CD4-positive, alpha-beta T cell treated with Interleukin-2 at 100 ng/mL for 4 hours (primary cell): ENCODE measurements at regions not wholly inside any gene's neighbourhood (a gene's known extent, or its start where the extent isn't known, plus 50 kb on each side); places are given as distances from the start of the nearest gene placed in this dataset.

ENCODE experiments used
- DNase-seq: peaks from one replicate; pipeline ENCODE4 v3.0.0-alpha.2; 2020; ENCODE audit warnings: low spot score

DNA sequence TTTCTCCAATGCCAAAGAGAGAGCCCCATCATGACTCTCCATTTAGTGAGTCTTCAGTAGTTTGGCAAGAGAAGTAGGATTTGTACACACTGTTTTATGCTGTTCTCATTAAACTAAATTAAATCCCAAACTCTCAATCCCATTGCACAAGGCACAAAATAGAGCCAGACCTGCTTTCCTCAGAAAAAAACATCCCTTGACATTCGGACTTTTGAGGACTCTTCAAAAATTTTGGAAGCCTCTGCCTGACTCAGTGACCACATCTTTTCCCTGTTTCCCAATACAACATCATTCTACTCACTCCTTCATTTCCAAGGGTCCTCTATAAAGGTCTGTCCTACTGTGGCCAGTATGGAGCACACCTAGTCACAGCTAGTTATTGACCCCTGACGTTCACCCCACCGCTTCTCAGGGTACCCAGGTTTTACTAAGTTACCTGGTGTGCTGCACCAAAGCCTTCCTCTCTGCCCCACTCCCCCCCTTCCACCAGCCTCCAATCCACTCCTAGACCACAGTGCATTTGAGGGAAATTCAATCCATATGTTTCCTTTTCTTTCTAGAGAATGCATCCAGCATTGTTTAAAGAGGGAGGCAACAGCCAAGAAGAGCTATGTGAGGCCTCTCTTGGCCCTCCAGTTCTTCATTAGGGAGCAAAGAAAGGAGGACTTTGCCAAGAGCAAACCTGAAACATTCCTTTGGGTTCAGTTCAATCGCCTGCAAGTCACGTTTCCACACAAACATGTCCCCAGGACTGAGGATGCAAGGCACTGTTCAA is 428.7 kb downstream of the PLPP3 start:
- no peak for DNase-seq

GRCh38 chr1:56149761-56150160 is 429.6 kb downstream of the PLPP3 start:
- no peak for DNase-seq

- DNase-seq, result no peak
Observed at GRCh38 chr1:56148326-56149193, 430.8 kb downstream of the PLPP3 start.

GRCh38 chr1:56147459-56147858 is 431.9 kb downstream of the PLPP3 start:
- DNase-seq, result no peak

GRCh38 chr1:56147034-56147433 is 432.3 kb downstream of the PLPP3 start:
- DNase-seq, result no peak

DNA sequence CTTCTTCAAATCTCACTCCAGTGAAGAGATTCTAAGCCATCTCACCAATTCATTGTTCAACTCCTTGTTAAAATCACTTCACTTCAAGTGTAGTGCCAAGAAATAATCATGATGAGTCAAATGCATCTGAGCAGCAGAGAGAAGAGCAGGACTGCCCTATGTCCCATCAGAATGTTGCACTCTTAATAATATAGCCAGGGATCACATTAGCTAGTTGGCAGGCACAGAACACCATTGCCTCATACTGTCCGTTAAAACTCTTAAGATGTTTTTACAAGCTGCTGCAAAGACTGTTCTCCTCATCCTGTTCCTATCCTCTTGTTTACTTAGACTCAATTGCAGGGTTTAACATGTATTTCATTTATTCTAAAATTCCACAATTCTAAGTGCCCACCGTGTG is 432.9 kb downstream of the PLPP3 start:
- DNase-seq, result no peak

GRCh38 chr1:56145581-56145980 is 433.8 kb downstream of the PLPP3 start:
- DNase-seq, result no peak

- DNase-seq, result no peak
Observed at GRCh38 chr1:56142301-56142700, 437.1 kb downstream of the PLPP3 start.

DNA sequence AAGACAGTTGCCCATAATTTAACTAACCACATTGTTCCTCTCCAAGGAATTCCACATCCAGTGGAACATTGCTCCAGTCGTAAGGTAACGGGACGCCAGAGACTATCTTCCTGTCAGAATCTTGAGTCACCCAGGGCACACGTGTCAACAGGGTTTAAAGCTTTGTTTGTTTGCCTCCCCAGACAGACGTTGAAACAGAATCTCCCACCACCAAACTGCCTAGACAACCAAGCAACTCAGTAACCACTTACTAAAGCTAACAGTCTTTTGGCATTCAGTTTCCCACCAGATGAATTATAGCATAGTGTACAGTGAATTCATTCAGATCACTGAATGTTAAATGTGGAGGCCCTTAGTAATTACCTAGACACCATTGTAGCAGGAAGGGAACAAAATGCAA is 439.5 kb downstream of the PLPP3 start:
- no peak for DNase-seq

DNA sequence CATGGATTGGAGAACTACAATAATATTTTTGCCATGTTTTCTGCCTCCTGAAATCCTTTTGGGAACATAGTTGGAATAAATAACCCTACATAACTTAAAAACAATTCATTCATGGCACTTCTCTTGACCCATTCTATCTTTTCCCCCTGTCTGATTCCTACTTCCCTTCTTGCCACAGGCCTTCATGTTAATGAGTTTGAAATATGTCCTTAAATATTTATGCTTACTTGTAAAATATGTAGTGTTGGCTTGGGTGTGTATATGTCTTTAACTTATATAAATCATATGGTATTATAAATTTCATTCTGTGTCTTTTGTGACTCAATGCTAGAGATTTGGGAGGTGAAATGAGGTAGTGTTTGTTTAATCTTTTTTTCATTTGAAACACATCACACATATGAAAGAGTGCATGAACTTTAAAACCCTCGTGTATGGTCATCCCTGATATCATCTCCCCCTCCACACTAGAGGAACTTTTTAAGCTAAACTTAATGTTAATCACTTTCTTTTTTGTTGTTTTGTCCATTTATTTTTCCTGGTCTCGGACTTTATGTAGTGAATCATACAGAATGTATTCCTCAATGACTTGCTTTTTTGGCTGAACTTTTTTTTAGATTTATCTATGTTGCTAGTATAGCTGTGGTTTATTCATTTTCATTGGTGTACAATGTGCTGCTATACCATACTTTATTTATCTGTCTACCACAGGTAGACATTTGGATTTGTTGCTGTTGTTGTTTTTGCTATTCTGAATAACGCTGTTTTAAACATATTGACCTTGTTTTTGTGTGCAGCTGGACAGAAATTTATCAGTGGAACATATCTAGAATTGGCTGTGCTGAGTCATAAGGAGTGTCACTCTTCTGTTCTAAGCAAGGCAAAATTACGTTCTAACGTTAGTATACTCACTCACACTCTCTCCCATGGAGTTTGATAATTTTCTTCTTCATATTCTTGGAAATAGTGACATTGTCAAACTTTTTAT is 441.6 kb downstream of the PLPP3 start:
- DNase-seq, result no peak

DNA sequence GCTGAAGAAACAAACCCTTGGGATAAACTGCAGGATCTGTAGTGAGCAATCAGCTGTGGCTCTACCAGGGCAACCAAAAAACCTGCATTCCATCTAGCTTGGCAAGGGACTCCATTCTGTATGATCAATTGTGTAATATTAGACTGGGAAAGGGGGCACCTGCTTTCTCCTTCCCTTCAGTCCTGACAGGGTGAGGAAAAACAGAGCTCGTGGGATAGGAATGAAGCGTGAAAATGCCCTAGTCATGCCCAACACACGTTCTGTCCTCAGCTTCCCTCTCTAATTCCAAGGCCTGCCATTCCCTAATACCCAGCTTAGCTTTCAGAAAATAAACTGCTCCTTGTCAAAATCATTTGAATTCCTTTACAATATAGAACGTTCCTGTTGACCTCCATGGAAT is 442.3 kb downstream of the PLPP3 start:
- no peak for DNase-seq

DNA sequence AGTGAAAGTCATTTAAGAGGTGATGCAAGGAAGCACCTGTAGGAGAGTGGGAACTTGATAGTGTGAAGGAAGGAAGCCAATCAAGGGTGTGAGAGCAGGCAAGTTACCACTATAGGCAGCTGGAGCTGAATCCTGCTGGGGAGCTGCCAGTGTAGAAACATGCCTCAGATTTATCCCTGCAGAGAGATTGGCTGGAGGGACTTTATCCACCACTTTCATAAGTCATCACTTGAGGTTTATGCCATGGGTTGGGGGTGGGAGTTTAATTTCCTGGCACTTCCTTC is 443.6 kb downstream of the PLPP3 start:
- DNase-seq, result no peak

DNA sequence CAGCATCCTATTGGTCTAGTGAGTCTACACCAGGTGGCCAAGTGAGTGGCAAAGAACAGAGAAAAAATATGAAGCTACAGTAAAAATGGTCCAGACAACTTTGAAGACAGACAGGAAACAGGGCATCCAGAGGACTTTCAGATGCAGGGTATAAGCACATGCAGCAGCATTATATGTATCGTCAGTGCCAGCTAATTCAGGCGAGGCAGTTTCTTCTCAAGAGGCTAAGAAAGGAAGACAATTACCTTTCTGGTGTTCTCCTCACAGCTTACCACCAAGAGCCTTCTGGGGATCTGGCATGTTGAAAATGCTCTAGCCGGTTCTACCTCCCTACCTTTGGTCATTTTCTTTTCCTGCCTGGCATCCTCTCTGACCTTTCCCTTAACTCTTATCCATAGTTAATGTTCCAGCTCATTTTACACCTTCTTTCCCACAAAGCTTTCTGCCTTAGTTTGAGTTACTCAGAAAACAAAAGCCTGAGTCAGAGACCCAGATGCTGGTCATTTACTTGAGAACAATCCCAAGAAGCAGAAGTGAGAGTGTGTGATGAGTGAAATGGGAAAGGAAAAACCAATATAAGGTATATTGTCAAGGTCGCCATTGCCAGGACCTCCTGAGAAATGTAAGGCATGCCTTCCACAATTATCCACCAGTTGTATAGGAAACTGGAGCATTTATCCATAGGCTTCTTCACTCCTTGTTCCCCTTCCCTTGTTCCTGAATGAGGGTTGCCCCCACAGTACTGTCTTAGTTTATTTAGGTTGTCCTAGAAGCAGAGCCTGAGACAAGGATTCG is 444.1 kb downstream of the PLPP3 start:
- DNase-seq, result no peak

GRCh38 chr1:56133522-56134472 is 445.6 kb downstream of the PLPP3 start:
- no peak for DNase-seq

DNA sequence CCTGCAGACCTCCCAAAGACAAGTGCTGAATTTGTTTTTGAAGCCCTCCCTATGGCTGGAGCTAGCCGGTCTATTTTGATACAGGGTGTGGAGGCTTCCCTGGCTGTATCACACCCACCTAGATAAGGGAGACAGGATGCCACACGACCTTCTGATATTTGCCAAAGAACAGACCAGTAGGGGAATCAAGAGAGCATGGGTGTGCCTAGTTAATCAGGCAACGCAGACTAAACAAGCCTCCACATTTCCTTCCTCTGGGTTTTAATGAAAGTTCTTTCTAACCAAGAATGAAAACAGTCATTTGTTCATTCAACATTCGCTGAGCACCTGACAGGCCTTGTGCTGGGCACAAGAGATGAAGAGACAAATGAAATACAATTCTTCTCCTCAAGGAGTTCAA is 446.8 kb downstream of the PLPP3 start:
- no peak for DNase-seq

- DNase-seq, result no peak
Observed at GRCh38 chr1:56129837-56130236, 449.5 kb downstream of the PLPP3 start.

GRCh38 chr1:56125316-56125715 is 454.0 kb downstream of the PLPP3 start:
- DNase-seq, result no peak

- DNase-seq, result no peak
Observed at GRCh38 chr1:56123826-56124225, 455.5 kb downstream of the PLPP3 start.

DNA sequence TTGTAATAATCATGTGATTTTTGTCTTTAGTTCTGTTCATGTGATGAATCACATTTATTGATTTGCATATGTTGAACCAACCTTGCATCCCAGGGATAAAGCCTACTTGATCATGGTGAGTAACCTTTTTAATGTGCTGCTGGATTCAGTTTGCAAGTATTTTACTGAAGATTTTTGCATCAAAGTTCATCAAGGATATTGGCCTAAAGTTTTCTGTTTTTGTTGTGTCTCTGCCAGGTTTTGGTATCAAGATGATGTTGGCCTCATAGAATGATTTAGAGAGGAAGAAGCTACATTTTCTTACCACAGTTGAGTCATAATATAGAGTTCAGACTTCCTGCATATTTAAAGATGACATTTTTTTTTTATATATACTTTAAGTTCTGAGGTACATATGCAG is 455.9 kb downstream of the PLPP3 start:
- no peak for DNase-seq

- DNase-seq, result no peak
Observed at GRCh38 chr1:56120021-56120420, 459.3 kb downstream of the PLPP3 start.
